GM21381 (cell line): ENCODE measurements at regions not wholly inside any gene's neighbourhood (a gene's known extent, or its start where the extent isn't known, plus 50 kb on each side); places are given as distances from the start of the nearest gene placed in this dataset.
"Not testable (repeated sequence)": the region's sequence is repeated elsewhere in the genome, so short reads cannot be mapped to it uniquely, and the experiment has no call there.

Experiments
- ATAC-seq: cut with Tn5 transposase; IDR thresholded peaks from one replicate; pipeline ENCODE4 v1.9.1; 2021; ENCODE audit warnings: mild to moderate bottlenecking, moderate library complexity; ENCODE audit not compliant: unreplicated experiment

GRCh38 chr12:78489990-78490389 is 374.6 kb upstream of the SYT1 start:
- no peak for ATAC-seq

DNA sequence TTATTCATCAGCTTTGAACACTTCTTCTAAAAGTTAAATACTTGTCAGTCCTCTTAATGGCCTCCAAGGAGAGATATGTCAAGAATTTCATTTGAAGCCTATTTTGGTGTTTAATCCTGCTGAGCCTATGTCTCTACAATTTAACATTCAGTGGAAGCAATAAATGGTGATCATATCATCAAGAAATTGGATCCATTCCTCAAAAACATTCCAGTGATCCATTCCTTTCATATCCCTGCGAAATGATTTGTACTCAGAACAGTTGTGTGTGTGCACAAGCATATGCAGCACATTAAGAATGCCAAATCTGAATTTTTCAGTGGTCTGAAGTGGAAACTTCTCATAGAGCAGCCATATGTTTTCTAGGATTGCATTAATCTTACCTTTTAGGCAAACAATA is 373.7 kb upstream of the SYT1 start:
- no peak for ATAC-seq

- no peak for ATAC-seq
Measured at GRCh38 chr12:78494911-78495310, 369.7 kb upstream of the SYT1 start.

GRCh38 chr12:78501825-78502224 is 362.7 kb upstream of the SYT1 start:
- ATAC-seq, result no peak

GRCh38 chr12:78519422-78519821 is 345.2 kb upstream of the SYT1 start:
- ATAC-seq, result no peak

- ATAC-seq, result no peak
Measured at GRCh38 chr12:78530100-78530765, 334.3 kb upstream of the SYT1 start.

DNA sequence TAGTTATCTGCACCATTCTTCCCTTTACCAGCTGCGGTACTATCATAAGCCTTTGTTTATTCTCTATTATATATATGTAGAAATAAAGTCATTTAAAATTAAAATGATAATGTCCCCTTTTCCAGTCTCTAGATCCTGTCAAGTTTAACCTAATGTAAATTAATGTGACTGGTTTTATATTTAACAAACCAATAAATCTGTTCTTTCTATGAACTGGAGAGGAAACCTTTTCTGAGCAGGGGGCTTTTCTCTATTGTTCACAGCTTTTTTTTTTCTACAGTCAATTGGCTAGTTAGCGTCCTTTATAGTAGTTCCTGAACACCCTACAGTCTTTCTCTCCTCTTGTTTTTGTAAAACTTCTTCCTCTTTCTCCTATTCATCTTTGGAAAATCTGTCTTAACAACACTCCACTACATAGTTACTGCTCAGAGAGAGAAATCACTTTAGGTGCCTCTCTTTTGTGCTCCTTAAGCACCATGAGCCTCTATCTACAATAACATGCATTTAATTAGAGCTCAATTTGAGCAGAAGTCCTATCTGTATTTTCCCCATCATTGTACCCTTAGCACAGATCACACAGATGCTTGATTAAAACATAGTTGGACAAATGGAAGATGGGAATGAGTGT is 332.6 kb upstream of the SYT1 start:
- ATAC-seq, result no peak

DNA sequence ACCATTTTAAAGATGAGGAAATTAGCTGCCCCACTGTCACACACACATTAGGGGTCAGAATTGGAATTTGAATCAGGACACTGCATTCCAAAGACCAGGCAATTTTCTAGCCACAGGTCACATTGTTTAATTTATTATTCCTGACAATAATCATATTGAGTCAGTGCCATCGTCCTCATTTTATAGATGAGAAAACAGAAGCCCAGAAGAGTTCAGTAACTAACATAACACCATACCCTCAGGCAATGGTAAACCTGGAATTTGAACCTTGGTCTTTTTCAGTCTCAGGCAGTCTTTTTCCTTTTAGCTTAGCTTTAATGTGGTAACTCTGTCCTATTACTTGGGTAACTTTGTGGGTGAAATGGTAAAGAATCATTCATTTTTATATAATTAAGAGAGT is 330.3 kb upstream of the SYT1 start:
- no peak for ATAC-seq

GRCh38 chr12:78540606-78541336 is 323.8 kb upstream of the SYT1 start:
- no peak for ATAC-seq

DNA sequence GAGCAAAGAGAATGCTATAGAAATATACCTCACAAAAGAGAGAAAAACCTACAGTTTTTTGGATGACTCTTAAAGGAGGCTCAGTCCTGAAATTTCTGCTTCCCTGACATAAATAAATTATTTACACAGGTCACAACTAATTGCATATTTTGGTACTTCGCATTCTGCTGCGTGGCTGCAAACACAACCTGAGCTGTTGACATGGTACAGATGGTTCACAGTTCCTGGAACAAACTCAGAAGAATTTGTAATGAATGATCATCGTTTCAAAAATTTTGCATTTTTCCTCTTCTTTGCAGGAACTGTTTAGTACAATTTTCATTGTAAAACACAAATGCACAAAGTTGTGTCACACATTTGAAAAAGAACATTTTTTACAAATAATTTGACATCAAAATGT is 313.7 kb upstream of the SYT1 start:
- ATAC-seq, result no peak

- no peak for ATAC-seq
Measured at GRCh38 chr12:78555802-78556201, 308.8 kb upstream of the SYT1 start.

DNA sequence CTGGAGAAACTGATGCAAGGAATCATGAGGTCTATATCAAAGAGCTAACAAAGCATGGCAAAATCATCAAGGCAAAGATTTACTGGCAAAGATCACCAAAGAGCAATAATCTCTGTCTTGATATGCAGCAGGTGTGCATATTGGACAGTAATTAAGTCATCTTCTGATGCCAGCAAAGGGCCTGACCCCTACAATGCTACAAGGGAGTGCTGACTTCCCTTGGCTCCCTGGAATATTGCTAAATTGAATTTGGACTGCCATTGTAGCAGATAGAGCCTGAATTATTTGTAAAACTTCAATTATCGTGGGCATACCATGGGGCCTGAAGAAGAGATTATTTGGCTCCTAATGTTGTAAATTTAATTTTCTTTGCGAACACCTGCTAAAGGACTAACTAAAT is 307.9 kb upstream of the SYT1 start:
- no peak for ATAC-seq

DNA sequence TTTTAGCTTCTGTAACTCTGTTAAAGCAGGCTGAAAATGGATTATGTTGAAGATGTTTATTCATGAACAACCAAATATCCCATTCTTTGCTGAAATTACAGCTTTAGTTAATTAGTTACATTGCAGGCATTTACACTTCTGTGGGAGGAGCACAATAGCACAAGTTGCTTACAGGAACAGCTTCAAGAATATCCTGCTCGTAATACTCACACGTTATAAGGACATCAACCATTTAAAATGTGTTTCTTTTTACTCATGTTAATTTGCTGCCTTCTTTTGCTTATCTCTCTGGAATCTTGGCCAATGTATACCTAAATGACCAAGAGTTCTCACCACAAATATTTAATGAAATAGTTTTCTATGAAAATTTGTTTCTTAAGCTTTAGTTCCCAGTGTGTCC is 305.2 kb upstream of the SYT1 start:
- ATAC-seq, result no peak

DNA sequence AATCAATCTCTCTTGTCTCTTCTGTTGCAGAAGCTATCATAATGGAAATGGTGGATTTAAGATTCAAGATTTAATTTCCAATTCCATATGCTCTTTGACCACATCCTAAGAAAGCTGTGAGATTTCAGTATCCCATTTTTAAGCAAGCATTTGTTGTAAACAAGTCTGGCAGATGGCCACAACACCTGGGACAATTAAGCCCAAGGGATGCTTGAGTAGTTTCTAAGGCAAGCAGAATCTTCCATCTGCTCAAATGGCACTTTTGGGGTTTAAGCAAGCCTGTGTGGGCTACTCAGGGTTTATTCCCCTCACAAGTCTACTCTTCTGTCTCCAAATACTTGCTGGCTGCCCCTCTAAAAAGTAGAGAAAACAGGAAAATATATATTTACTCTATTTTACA is 304.7 kb upstream of the SYT1 start:
- ATAC-seq, result no peak

DNA sequence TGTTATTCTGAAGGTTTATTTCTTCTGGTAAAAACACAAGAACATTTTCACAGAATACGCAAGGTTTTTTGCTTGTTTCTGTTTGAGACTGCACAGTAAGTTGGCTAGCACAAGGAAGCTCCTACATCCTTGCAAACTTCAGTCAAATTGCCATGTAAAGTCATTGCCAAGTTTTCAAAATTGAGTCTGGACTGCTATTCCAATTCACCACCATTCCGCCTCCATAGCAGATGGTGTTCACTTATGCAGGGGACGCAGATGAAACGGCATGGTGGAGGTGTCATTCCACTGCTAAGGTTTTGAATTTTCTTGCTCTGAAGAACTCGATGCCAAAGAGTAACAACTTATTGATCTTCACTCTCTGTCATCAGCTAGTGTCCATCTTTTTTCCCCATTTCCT is 303.9 kb upstream of the SYT1 start:
- ATAC-seq, result no peak

GRCh38 chr12:78562368-78563205 is 302.0 kb upstream of the SYT1 start:
- no peak for ATAC-seq

- ATAC-seq, result no peak
Measured at GRCh38 chr12:78563826-78564225, 300.7 kb upstream of the SYT1 start.

- no peak for ATAC-seq
Measured at GRCh38 chr12:78566456-78566855, 298.1 kb upstream of the SYT1 start.

DNA sequence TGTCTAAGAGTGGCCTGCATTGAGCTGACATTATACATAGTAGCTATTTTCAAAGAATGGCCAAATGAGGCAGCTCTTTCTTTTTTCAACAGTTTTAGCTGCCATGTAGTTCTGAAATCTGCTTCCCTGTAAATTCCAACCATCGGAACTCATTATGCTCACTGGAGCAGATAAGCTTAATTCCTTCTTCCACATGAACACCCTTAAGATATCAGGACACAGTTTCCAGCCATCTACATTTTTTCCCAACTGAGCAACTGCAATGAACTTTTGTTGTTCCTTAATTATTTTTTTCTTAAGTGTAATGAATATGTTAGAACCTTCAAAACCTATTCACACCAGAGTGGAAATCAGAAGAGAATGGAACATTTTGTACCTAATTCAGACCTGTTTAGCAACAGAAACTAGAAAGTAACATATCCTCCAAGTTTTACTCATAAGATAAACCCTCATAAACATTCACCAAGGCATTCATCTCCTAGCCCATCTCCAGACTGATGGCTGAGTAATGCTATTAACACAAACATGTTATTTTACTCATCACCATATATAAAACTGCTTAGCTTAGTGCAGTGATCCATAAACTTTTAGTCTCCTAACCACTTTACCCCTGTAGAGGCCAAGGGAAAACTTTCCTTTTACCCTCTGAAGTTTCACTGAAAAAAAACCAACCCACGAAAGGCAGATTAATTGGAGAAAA is 296.1 kb upstream of the SYT1 start:
- no peak for ATAC-seq

- ATAC-seq, result no peak
Measured at GRCh38 chr12:78571953-78572352, 292.6 kb upstream of the SYT1 start.

DNA sequence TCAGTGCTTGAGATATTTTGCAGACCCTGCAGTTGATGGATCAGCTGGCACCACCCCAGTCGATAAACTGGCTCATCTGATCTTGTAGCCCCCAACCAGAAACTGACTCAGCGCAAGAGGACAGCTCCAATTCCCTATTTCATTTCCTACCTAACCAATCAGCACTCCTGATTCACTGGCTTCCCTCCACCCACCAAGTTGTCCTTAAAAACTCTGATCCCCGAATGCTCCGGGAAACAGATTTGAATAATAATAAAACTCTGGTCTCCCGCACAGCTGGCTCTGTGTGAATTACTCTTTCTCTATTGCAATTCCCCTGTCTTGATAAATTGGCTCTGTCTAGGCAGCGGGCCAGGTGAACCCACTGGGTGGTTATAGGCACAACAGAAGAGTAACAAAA is 289.4 kb upstream of the SYT1 start:
- not testable (repeated sequence) for ATAC-seq
